ENCODE measurements at regions not wholly inside any gene's neighbourhood (a gene's known extent, or its start where the extent isn't known, plus 50 kb on each side); places are given as distances from the start of the nearest gene placed in this dataset.
"Not testable (repeated sequence)": the region's sequence is repeated elsewhere in the genome, so short reads cannot be mapped to it uniquely, and the experiment has no call there.

DNA sequence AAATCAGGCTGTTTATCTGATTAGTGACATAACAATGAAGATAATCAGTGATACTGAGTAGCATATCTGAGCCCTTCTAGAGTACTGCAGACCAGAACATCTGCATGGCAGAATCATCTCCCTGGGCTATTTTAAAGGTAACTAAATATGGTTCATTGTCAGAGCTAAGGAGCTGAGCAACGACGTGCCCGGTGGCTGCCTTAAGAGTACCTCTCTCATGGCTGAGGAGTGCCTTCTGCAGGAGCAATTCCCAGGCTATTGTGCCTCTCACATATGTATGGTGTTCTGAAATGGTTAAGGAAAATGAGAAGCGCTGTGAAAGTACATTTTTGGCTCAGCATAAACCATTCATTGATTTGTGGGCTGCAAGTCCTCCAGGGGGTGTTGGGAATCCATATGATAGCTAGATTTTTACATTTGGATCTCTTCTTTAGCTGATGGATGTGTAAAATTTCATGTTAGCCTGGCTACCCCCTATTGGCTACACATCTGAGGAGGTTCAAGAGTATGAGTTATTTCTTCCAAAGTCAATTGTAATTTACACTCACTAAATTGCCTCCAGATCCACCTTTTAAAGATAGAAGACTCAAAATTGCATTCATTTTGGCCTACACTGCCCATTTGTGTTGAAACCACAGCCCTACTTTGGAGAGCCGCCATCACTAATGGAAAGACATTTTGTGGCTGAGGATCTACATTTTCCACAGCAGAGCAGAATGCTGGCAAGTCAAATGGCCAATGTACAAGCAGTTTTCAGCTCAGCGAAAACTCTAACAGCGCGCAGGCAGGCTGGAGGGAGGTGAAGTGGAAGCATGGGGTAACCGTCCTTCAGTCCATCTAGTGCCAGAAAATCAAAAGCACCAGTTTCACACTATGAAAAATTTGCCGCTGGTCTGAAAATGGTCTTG, 198.0 kb downstream of the SIM1 start:
- peak; percentile 50 for DNase-seq

DNA sequence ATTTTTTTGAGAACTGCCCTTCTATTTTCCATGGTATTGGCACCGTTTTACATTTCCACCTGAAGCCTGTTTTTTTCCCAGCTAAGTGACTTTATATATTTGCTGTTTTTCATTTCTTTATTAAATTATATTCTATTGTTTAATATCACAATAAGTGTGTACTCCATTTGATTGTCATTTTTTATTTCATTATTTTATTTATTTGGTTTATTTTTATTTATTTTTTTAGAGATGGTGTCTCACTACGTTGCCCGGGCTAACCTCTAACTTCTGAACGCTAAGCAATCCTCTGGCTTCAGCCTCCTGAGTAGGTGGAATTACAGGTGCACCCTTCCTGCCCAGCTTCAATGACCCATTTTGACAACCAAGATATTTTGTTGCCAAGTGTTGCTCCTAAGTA, 202.6 kb downstream of the SIM1 start:
- no peak for DNase-seq

DNA sequence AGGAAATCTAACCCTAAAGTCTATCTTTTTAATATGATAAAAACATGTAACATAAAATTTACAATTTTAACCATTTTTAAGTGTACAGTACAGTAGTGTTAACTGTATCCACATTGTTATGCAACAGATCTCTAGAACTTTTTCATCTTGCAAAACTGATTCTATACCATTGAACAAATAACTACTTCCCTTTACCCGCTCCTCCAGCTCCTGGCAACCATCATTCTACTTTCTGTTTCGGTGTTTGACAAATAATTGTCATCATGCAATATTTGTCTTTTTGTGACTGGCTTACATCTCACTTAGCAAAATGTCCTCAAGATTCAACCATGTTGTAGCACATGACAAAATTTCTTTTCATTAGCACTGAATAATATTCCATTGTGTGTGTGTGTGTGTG, 203.2 kb downstream of the SIM1 start:
- DNase-seq: no peak

DNA sequence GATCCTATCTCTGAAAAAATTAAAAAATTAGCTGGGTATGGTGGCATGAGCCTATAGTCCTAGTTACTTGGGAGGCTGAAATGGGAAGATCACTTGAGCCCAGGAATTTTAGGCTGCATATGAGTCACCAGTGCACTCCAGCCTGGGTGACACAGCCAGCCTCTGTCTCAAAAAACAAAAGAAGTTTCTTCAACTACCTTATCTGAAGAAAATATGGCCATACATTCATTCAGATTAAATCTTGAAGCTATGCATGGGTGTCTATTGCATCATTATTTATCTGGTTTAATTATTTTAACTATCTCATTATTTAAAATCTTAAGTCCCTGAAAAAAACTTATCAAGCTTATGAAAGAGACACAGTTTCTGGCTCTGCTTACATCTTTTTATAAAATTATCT, 204.1 kb downstream of the SIM1 start:
- DNase-seq: no peak

DNA sequence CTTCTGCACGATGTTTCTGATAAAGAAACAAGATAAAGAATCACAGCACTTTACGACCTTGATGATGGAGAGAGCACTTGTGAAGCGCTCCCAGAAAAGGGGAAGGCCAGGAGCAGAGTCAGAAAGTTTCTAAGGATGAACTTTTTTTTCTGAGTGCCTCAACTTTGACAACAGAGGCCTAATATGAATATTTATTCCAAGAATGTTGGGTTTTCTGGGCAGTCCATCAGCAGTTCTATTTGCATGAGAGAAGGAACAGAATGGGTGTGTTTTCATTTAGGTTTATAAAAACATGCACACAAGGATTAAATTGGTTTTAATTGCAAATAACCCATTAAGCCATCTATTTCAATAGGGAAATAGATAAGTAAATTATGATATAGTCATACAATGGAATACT, 204.9 kb downstream of the SIM1 start:
- no peak for DNase-seq

DNA sequence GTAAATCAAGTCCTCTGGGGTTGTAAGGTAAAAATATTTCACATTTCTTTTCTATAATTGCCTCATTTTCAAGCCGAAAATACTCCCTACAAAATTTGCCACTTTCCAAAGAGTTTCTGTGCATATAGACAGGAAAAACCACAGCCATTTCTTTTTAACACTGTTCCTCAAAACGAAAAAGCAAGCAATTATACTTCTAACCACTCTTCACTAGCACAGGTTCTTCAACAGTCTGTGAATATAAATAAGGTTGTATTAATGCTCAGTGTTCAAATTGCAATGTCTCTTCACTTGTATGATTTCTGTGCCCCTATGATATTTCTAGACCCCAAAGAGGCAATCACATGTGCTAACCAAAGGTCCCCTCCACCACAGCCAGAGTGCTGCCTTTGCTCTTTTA, 206.0 kb downstream of the SIM1 start:
- no peak for DNase-seq

DNA sequence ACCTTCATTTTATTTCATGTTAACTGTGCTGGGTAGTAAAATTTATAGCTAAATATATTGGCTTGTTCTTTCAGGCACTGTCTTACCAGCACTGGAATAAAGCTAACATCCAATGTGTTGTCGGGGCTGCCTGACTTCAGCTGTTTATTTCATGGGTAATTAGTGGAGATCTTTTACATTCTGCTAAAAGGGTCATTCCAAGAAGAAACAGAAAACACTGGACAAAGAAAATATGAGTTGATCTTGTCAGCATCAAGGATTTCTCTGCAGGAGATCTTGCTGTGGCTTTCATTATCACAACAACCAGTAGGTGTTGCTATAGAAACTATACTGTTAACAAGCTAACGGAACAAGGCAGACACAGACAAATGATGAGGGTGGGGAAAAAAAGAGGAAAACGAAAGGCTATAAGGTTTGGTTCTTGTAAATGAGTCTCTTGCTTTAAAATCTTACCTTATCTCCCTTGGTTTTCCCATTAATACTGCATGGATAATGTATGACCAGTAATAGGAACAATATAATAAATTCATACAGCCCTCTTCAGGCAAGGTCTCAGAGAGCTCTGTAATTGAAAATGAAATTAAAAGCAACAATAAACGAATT, 206.8 kb downstream of the SIM1 start:
- no peak for DNase-seq

DNA sequence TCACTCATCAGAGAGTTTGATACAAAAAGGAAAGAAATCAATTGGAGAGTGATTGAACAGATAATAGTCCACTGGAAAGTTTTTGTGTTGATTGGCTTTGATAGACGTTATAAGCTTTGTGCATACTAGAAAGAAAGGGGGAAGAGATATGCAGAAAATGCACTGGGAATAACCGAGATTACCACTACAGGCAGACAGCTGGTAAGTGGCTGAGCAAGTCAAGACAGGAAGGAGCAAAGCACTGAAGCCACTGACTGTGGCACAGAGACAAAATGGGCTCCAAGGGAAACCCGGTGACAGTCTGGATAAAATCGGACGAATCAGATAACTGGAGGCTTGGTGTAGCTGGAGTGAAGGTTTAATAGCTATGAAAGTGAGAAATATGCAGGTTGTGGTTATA, 209.0 kb downstream of the SIM1 start:
- no peak for DNase-seq

DNA sequence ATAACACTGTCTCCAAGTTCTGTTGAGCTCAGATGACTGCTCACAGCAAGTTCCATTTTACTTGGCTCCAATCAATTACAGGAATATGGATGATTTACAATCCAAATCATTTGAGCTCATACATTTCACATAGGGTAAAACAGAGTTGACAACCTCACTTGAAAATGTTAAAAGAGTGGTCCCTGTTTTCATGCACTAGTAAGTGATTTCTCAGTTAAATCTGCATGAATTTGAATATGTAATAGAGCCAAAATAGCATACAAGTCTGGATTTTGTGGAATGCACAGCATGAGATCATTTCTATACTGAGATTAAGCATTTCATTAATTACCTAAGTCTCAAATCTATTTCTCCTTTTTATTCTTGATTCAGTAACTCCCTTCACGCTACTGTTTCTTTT, 217.6 kb downstream of the SIM1 start:
- no peak for DNase-seq

DNA sequence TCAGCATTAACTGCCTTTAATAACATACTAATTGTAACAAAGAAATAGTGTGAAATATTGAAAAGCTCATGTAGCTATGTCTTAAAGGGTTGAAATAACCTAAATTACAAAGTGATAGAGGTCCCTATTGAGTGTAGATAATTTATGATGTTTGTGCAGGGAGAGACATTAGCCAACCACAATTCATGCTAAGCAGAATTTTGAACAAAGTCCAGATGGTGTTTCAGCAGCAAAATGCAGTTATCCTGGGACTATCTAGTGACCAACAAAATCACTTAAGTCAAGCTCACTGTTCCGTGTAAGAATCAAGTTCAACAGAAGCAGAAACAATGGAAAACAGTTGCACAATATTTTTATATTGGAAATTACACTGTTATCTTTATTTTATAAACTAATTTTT, 218.5 kb downstream of the SIM1 start:
- DNase-seq: no peak

DNA sequence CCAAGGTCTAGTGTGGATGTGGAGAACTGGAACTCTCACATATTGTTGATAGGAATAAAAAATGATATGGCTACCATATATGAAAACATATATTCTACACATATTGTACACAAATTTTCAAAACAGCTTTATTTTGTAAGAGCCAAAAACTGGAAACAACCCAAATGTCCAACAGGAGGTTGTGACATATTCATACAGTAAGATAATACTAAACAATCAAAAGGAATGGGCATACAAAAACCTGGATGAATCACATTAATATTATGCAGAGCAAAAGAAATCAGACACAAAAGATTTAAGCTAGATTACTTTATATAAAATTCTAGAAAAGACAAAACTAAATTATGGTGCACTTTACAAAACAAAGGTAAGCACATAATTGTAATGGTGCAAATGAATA, 223.9 kb downstream of the SIM1 start:
- no peak for DNase-seq

DNA sequence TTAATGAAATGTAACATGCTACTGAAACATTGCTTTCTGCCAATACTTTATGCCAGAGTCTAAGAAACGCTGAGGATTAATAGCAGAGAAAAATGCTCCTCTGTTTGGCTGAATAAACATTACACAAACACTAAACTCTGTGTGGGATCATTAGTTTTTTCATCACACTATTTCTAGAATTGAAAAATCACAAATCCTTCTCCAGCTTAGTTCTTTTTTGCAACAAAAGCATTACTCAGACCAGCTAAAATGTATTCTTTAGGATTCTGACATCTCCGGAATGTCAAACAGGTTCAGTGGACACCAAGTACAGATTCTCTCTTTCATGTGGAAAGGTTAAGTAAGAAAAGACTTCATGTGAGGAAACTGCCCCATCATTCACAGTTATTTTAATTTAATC, 226.9 kb downstream of the SIM1 start:
- no peak for DNase-seq

DNA sequence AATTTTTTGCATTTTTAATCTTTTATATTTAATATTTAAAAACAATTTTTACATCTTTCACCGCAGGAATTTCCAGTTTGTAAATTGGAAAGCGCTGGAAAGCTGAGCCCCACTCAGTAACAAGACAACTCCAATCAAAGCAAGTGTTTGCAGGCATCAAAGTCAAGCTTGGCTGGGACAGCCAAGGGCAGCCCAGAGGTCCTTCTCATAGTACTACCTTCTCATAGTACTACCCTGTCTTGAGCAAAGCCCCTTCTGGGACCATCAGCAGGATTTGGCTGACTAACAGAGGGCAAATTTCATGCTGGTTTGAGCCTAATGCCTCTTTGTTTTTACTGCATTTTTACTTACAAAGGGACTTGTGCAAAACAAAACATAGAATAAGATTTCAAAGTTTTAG, 228.3 kb downstream of the SIM1 start:
- DNase-seq: no peak

DNA sequence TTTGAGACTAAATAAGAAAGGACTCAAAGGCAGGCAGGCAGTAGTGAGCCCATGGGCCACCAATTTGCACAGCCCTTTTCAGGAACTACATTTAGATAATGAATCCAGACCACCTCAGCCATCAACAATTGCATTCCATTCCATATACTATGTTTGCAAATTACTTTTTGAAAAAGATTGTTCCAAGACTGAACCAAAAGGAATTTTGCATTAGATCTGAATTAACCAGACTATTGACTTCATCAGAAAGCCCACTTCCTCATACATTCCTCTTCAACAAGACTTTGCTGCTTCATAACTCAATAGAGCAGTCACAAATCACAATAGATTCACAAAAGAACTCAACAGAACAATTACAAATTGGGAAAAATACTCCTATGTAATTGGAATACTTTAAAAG, 229.1 kb downstream of the SIM1 start:
- no peak for DNase-seq

DNA sequence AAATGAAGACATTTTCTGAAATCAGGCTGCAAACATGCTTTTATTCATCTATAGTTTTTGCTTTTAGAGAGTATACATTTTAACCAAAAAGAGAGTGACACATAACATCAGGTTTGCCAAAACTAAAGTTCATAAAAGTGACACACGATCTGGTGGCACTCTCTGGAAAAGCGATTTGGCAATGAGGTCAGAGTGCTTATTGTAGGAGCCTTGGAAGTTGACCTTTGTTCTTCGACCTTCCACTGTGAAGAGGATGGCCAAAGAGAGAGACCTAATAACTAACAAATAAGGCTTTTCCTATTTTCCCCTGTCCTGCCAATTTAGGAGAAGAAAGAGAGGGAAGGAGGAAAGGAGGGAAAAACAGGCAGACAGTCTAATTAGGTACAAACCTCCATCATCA, 230.1 kb downstream of the SIM1 start:
- no peak for DNase-seq

DNA sequence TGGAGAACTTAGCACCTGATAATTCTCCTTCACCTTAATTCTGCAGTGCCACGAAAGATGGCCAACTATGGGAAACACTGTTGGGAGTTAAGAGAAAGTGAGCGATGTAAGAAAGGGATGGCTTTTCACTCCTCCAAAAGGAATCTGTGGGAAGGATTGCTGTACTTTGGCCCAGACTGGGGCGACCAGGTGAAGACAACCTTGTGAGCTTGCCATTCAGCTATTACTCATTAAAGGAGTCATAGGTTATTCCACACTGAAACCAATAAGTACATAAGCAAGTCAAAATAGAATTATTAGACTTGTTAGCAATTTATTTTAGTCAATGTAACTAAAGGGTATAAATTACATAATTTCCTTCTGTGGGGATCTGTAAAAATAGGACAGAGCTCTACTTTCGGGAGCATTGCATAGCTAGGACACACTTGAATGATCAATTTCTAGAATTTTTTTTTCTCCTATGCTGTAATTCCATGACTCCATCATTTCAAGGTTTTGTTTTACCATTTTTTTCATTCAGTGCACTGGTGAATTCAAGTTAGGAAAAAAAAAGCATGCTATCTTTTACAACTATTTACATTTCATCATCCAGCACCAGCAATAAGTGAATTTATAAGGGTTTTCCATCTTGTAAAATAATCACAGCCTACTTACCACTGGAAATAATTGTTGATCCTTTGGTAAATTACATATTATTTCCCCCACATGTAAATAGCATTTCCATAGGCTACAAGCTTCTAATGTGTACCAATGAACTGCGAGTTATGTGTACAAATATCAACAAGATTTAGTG, 231.7 kb downstream of the SIM1 start:
- no peak for DNase-seq

DNA sequence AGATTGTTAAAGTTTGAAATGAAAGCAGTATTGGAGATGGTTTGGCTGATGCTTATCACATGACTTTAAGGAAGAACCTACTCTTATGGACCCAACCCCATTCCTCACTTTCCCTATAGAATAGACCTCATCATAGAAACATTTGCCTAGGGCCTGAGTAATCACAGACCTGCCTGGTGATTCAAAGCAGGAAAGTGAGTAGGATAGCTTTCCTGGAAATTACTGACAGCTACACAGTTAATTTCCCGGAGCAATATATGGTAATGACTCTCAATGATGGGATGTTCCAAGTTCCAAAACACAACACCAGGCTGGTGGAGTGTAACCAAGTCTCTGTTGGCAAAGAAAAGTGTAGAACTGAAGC, 233.8 kb downstream of the SIM1 start:
- DNase-seq: no peak

DNA sequence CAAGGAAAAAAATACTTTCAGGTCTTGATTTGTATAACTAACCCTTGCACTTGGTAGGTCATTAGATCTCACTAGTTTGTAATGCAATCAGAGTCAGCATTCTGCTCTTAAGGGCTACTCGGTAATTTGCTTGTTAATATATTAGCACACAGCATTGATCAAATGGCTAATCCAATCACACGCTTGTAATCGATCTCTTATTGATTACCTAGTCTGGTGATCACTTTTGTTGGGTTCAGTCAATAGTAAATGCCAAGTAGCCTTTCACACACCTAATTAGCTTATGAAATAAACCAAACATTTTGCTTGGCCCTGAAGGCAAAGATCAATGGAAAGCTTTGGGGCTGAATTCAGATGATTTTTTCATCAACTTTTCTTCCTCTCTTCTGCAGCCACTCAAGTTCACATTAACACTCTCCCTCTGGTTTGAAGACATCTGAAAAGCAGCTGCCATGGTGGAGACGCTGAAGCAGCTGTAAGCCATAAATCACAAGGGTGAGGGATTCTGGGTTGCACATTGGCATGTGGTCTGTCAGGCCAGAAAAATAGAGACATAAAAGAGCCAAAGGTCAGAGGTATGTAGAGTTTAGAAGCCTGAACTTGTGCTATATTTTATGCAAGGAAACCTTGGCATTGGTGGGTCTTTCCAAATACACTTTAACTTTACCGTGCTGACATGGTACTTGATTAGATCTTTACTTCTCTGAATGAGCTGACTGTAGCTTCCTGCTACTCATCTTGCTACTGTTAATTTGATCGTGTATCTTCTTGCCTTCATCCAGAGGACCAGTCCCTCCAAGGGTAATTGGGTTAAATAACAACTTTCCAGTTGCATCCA, 234.4 kb downstream of the SIM1 start:
- DNase-seq: no peak

DNA sequence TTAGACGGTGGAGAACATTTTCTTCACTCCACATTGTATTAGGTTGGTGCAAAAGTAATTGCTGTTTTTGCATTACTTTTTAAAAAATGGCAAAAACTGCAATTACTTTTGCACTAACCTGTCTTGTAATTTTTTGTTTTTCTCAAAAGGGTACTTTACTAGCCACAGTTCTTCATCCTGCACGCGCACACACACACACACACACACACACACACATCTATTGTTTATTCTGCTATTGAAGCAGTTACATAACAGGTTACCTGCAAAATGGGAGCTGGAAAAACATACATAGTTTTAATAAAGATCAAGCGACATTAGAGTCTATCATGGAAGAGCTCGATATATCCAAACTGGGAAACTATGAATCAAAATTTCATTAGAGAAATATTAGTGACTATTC, 235.2 kb downstream of the SIM1 start:
- DNase-seq: no peak

DNA sequence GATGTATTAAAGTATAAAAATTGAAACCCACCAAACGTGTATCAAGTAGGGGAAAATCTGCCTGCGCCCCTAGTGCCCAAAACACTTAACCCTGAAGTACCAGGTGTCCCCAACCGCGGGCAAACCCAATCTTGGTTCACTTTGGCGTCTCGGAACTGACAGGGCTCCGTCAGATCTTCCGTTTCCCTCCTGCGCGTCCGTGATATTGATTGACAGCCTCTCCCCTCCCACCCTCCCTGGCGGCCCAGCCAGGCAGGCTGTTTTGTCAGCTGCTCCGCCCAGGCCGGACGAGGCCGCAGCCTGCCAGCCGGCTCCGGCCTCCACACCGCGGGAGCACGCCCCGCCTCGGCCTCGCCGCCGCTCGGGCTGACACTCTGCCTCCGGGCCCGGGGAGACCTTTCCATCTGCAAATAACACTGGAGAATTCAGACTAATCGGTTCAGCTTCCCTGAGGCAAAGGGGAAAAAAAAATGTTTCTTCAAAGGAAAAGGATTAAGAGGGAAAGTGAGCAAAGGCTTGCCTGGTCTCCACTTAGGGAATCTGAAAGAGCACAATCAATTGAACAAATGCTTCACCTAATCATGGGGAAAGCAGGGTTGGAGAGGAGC, 234.9 kb upstream of the MCHR2 start:
- peak; percentile 82 for DNase-seq

DNA sequence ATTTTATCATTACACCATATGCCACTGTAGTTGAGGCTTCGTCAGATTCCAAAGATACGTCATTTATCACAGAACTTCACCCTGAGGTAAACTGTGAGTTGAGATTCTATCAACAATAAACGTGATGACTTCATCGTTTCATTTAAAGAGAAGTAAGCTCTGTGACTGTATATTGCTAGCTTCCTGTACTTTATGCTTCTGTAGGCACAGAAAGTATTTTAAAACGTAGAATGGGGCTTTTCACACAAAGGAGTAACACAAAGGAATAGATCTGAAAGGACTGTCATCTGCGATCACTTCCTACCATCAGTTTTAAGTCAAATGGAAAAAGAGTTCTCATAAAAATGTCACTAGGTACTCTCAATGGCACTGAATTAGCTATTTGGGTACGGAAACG, 234.4 kb upstream of the MCHR2 start:
- DNase-seq: no peak

DNA sequence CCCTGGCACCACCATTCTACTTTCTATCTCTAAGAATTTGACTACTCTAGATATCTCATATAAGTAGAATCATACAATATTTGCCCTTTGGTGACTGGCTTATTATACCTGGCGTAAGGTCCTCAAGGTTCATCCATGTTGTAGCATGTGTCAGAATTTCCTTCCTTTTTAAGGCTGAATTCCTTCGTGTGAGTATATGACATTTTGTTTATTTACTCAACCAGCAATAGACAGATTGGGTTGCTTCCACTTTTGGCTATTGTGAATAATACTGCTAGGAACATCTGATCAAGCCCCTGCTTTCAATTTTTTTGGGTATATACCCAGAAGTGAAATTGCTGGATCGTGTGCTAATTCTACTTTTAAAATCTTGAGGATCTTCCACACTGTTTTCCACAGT, 232.8 kb upstream of the MCHR2 start:
- no peak for DNase-seq

DNA sequence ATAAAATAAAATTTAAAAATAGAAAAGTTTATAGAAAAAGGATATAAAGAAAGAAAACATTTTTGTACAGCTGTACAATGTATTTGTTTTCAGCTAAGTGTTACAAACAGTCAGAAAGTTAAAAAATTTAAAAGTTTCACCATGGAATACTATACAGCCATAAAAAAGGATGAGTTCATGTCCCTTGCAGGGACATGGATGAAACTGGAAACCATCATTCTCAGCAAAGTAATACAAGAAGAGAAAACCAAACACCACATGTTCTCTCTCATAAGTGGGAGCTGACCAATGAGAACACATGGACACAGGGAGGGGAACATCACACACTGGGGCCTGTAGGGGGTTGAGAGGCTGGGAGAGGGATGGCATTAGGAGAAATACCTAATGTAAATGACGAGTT, 229.9 kb upstream of the MCHR2 start:
- DNase-seq: not testable (repeated sequence)
